ENCODE measurements at regions not wholly inside any gene's neighbourhood (a gene's known extent, or its start where the extent isn't known, plus 50 kb on each side); places are given as distances from the start of the nearest gene placed in this dataset.

GRCh38 chr2:59461127-59461526 lies 1092.3 kb downstream of the BCL11A start:
- TF ChIP-seq ZNF274 (IDR thresholded peaks at IDR 0.05; ENCODE audit: low read depth, low read length) (no peak), YY1 (IDR thresholded peaks at IDR 0.05; ENCODE audit: insufficient read depth, insufficient read length) (no peak), SUZ12 (IDR thresholded peaks at IDR 0.05; ENCODE audit: extremely low read depth, insufficient read depth, insufficient read length) (no peak)
